ENCODE measurements at regions not wholly inside any gene's neighbourhood (a gene's known extent, or its start where the extent isn't known, plus 50 kb on each side); places are given as distances from the start of the nearest gene placed in this dataset.

GRCh38 chr19:30648866-30649862 is 277.0 kb downstream of the ZNF536 start:
- no peak for DNase-seq

- DNase-seq: no peak
Observed at GRCh38 chr19:30647891-30648720, 275.9 kb downstream of the ZNF536 start.

- DNase-seq: no peak
Observed at GRCh38 chr19:30646806-30647205, 274.6 kb downstream of the ZNF536 start.

DNA sequence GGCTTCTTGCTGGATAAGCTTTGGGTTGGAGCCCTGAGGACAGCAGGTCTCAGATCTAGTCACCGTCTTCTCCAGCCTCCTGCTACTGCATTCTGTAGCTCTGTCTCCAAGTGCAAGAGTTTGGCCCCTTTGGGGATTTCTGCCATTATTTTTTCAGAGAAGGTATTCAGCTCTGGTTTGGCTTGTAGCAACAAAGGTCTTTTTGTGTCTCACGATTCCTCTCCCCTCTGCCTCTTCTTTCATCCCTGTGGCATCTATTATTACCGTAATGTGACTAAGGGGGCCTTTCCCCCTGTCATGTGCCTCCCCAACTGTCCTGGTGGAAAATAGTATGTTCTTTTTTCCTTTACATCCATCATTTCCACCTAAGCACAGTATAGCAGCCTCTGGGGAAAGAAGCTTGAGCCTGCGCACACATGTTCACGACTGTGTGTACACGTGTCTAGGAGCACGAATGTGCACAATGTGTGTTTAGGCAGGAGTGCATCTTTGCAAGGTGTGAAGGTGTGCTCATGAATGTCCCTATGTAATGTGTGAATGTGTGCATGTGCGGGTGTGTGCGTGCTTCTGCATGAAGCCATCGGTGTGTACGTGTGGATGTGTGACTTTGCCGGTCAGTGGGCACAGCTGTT is 273.9 kb downstream of the ZNF536 start:
- no peak for DNase-seq

DNA sequence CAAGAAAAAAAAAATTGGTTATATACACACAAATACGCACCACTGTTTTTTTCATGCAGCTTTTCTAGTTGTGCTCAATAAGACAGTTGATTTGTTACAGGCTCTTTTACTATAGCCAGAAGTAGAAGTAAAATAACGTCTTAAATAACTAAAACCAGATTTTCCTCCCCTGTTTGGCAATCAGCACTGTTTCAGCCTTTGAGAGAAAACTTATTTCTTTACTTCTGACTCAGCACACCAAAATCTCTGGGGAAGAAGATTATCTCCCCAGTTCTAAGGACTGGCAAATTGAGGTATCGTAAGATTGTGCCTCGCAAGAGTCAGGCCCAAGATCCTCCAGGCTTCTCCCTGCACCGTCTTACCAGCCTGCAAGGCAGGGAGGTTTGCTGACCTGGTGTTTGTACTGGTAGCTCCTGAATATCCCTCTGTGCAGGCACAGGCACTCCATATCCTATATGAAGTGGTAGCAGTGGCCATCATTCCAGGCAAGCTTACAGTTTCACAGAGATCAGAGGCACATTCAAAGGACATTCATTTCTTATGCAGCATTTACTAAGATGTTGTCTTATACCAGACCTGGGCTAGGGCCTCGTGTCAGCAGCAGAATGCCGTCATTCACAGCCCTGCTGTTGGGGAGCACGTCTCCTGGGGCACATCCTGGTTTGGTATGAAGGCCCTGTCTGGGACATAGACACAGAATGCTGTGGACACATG is 268.2 kb downstream of the ZNF536 start:
- DNase-seq: no peak

GRCh38 chr19:30638889-30639288 is 266.7 kb downstream of the ZNF536 start:
- DNase-seq: no peak

DNA sequence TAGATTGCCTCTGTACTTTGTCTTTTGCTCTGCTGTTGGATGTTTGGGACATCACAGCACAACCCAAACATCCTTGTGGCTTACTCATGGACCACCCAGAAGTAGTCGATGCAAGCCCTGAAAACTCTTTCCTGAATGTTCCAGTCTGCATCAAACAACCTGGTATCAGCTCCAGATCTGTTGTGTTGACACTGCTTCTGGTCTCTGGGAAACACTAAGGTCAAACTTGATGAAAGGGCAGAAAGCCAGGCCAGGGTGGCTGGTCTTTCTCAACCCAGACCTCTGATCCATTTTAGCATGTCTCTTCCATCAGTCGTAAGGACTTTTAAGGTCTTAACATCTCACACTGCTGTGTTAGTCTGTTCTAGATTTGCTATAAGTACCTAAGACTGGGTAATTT is 265.7 kb downstream of the ZNF536 start:
- no peak for DNase-seq

GRCh38 chr19:30634996-30635975 is 263.1 kb downstream of the ZNF536 start:
- DNase-seq: no peak

DNA sequence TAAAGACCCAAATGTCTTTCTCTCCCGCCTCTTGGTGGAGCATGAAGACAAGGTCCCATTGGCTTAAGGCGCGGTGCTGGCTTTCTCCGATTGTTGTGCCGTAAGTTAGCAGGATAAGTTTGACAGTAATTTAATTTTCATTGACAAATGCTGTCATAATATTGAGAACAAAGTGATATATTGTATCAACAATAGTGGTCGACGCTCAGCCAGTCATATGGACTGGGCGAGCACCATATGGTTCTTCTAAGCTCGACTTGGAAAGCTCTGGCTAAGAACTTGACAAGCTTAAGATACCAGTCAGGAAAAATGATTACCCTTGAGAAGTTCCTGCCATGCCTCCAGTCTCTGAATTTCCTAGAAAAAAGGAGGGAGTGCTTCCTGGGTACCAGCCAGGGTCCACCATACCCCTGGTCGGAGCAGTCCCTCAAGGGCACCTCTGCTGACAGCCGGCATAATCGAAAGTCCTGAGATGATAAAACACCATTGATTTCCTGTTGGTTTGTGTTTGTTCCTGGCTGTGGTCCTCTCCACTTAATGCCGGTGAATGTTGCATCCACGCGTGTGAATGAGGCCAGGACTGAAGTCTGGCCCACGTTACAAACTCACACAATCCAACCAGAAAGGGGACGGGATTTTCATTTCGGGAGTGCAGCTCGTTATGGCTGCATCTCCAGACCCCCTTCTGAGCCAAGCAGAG is 262.1 kb downstream of the ZNF536 start:
- DNase-seq: no peak

DNA sequence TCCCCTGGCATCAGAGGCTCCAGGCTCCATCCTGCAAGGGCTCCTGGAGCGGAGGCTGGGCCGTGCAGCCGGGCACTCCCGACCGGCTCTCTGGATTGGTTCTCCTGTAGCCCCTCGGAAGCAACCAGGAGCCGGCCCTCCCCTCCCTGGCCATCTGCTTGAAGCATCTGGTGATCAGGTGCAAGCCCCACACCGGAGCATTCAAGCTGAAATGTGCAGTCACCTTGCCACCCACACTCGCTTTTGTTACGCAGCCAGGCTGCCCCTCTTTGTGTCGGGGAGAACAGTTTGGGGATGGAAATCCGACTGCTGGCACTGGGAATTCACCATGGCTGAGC is 258.8 kb downstream of the ZNF536 start:
- DNase-seq: no peak

DNA sequence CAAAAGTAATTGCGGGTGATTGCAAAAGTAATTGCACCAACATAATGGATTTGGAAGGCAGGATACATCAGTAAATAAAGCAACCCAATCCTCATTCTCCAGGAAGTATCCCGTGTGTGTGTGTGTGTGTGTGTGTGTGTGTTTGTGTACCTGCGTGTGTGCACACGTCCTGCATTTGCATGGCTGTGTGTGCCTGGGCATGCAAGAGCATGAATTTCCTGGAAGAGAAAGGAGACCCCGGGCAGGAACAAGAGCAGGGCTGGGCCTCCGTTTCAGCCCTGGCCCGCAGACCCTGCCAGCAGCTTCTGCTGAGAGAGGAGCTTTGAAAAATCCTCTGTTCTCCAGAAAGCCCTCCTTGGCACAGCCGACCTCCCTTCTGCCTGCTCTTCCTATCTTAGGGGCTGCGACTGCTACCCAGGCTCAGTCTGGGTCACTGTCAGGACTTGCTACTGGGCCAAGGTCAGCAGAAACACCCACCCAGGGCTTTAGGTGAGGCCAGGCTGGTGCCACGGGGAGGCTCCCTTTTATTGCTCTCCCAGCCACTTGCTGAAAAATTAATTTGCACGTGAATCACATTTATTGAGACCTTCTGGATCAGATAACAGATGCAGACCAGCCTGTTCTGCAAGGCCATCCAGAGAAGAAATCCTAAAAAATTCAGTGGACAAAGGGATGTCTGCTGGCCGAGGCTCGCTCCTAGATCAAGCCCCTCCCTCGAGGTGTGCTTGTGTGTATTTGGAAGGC is 258.3 kb downstream of the ZNF536 start:
- DNase-seq: no peak

DNA sequence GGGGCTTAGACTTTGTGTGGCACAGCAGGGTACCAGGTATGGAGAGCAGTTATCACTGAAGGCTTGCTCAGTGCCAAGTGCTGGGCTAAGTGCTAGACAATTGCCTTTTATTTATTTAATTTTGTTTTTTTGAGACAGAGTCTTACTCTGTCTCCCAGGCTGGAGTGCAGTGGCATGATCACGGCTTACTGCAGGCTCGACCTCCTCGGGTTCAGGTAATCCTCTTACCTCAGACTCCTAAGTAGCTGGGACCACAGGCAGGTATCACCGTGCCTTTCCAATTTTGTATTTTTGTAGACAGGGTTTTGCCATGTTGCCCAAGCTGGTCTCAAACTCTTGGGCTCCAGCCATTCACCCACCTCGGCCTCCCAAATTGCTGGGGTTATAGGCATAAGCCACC is 256.9 kb downstream of the ZNF536 start:
- no peak for DNase-seq

DNA sequence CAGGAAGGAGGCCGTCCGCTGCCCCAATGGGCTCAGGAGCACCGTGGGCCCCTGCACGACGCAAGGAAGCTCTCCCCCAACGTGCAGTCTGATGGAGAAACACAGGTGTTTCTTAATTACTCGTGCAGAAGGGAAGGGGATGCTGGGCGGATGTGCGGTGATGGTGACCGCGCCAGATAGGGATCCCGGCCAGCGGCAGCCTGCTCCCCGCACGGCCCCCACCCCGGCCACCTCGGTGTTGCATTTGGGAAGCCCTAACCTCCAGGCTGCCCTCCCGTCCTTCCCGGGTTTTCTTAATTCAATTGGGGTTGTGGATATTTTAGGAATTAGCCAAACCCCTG is 254.4 kb downstream of the ZNF536 start:
- DNase-seq: no peak

DNA sequence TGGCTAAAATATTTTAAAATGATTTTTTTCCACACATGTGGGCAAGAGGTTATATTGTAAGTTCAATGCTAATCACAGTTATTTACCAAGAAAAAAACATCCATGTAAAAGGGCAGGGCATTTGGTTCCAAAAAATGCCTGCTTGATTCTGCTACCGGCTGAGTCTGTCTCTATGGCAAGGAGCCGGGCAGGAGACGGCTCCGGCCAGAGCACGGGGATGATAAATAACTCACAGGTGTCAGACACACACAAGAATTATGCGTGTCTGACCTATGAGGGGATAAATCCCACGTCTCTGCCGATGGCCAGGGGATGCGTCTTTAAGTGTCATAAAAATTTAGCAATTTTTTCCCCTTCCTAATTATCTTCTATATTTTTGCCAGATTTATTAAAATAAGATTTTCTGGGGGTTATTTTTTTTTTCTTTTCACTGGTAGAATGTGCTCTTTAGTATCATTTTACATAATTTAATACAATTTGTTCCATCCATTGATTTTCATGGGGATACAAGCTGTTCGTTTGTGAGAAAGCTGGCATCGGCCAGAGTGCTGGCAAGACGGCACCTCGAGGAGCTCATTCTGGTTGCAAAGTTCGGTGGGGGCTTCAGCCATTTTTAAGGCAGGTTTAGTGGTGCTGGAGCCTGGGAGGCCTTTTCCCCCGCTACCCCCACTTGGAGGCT is 253.9 kb downstream of the ZNF536 start:
- no peak for DNase-seq

- DNase-seq: no peak
Observed at GRCh38 chr19:30622276-30622675, 250.1 kb downstream of the ZNF536 start.

GRCh38 chr19:30621326-30621920 is 249.2 kb downstream of the ZNF536 start:
- DNase-seq: no peak

GRCh38 chr19:30620354-30620753 is 248.2 kb downstream of the ZNF536 start:
- no peak for DNase-seq

GRCh38 chr19:30609656-30610270 is 237.6 kb downstream of the ZNF536 start:
- DNase-seq: no peak

DNA sequence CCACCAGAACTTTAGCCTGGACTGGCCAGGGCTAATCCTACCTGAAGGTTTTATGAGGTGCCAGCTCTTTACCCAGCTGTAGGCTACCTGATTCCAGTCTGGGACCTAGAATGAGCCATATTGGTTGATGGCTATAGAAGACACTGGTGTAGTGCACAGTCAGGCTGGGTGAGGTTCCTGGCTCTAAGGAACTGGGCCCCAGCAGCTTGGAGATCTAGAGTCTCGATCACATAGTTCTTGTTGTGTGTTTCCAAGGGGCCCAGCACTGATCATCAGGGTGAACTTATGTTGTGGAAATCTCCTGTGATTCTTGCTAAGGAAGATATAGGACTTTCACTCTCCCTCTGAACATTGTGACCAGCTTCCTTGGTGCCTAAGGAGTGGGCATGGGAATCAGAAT is 236.3 kb downstream of the ZNF536 start:
- DNase-seq: no peak

All from left hindlimb (tissue), 1 donor.